ENCODE measurements at regions not wholly inside any gene's neighbourhood (a gene's known extent, or its start where the extent isn't known, plus 50 kb on each side); places are given as distances from the start of the nearest gene placed in this dataset.

DNA sequence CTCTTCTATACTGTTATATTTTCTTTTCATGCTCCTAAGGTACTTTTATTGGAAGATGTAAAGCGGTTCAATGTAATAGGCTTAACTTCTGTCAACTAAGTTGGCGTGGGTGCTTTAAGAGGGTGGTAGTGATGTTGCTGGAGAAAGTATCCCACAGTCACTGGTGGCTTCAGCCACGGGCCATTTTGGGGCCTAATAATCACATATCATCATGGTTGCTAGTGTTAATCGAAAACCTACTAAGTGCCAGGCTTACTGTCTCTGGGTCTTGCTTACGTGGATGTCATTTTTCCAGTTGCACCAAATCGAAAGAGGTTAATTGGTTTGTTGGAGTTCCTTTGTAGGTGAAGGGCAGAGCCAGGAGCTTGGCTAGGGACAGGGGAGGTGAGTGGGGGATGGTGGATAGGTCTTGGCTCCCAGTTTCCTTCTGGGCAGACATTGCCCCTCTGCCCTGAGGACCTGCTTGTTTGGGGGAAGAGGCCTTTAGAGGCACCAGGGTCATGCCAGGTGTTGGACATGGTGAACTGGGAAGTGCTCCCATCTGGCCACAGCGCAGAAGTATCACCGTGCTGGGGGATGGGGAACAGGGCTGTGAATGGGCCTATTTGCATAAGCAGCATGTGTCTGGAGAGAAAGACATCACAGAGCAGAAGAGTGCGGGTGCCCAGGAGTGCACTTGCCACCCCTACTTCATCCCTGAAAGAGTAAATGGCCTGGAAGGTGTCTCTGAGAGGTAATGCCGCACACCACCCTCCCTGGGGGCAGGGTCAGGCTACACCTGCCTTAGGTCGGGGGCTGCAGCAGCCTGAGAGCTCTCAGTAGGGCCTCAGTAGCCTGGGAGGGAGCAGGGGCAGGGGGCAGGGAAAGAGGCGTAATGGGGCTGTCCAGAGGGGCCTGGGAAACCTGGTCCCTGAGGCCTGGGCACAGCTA, 62.4 kb upstream of the POLG start:
- Histone ChIP-seq H3K4me3 (ENCODE audit: low read depth in 2 of 2, low read length in 2 of 2) (no peak overlapping the region), H3K4me1 (ENCODE audit: control insufficient read depth, insufficient read depth, low read length) (peaks cover 3% of the 10 kb centered on the region; the same call in 1 of the 2 replicates), H3K36me3 (ENCODE audit: control insufficient read depth, insufficient read depth, low read length) (no peaks in the 10 kb centered on the region), H3K27me3 (ENCODE audit: control insufficient read depth, insufficient read depth, low read length) (no peaks in the 10 kb centered on the region), H3K27ac (ENCODE audit: low read length) (no peak overlapping the region), H3K9me3 (ENCODE audit: control insufficient read depth, insufficient read depth, low read depth, low read length) (no peaks in the 10 kb centered on the region)
- no TSS peak for BruUV-seq (replicated peaks)
- intact Hi-C loops (cut with micrococcal nuclease; ENCODE audit: unreplicated experiment) (no loop called here), in situ Hi-C loops (cut with HindIII; ENCODE audit: low pct_unique_long_range_greater_than_20kb, low sequenced_read_pairs) (no loop called here)
- POLR2A ChIA-PET = no interaction called here
- CTCF ChIA-PET = no interaction called here
- DNase-seq (ENCODE audit: low read depth, low spot score) = no peak
- no peak for TF ChIP-seq POLR2AphosphoS5 (IDR thresholded peaks at IDR 0.05; ENCODE audit: low read depth, low read length)
- TF ChIP-seq CTCF (IDR thresholded peaks at IDR 0.05) = no peak
- no peak for TF ChIP-seq TCF7L2 (IDR thresholded peaks at IDR 0.05; ENCODE audit: low read depth, low read length)
- TF ChIP-seq, protein P1, sequence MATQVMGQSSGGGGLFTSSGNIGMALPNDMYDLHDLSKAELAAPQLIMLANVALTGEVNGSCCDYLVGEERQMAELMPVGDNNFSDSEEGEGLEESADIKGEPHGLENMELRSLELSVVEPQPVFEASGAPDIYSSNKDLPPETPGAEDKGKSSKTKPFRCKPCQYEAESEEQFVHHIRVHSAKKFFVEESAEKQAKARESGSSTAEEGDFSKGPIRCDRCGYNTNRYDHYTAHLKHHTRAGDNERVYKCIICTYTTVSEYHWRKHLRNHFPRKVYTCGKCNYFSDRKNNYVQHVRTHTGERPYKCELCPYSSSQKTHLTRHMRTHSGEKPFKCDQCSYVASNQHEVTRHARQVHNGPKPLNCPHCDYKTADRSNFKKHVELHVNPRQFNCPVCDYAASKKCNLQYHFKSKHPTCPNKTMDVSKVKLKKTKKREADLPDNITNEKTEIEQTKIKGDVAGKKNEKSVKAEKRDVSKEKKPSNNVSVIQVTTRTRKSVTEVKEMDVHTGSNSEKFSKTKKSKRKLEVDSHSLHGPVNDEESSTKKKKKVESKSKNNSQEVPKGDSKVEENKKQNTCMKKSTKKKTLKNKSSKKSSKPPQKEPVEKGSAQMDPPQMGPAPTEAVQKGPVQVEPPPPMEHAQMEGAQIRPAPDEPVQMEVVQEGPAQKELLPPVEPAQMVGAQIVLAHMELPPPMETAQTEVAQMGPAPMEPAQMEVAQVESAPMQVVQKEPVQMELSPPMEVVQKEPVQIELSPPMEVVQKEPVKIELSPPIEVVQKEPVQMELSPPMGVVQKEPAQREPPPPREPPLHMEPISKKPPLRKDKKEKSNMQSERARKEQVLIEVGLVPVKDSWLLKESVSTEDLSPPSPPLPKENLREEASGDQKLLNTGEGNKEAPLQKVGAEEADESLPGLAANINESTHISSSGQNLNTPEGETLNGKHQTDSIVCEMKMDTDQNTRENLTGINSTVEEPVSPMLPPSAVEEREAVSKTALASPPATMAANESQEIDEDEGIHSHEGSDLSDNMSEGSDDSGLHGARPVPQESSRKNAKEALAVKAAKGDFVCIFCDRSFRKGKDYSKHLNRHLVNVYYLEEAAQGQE (IDR thresholded peaks at IDR 0.05; ENCODE audit: insufficient read depth in 1 of 2, low read depth in 2 of 2, low read length in 1 of 2) = no peak
- TF ChIP-seq SIN3A (IDR thresholded peaks at IDR 0.05; ENCODE audit: borderline replicate concordance, insufficient read depth, low read depth, low read length) = no peak
- ATAC-seq = no peak

DNA sequence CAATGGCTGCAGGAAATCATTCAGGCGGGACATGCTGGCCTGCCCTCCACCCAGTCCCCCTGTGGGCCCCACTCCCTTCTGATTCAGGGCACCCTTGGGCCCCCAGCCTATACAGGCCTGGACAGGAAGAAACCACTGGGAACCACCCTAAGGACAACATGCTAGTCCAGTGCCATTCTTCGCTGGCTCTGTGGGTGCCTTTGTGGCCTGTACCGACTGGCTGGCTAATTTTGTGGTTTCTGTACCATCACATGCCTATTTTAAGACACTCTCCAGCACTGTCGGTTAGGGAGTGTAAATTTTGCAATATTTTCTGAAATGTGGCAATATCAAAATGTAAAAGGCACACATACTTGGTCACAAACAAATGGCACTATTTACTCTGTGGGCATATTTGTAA, 61.4 kb upstream of the POLG start:
- ATAC-seq (no peak), DNase-seq (ENCODE audit: low read depth, low spot score) (no peak)
- intact Hi-C loops (cut with micrococcal nuclease; ENCODE audit: unreplicated experiment) = no loop called here
- Histone ChIP-seq H3K4me3 (ENCODE audit: low read depth in 2 of 2, low read length in 2 of 2) (no peak overlapping the region), H3K4me1 (ENCODE audit: control insufficient read depth, insufficient read depth, low read length) (no peaks in the 10 kb centered on the region), H3K36me3 (ENCODE audit: control insufficient read depth, insufficient read depth, low read length) (no peaks in the 10 kb centered on the region), H3K27ac (ENCODE audit: low read length) (no peak overlapping the region), H3K27me3 (ENCODE audit: control insufficient read depth, insufficient read depth, low read length) (no peaks in the 10 kb centered on the region), H3K9me3 (ENCODE audit: control insufficient read depth, insufficient read depth, low read depth, low read length) (no peaks in the 10 kb centered on the region)
- no TSS peak for BruUV-seq (replicated peaks)
- TF ChIP-seq POLR2AphosphoS5 (IDR thresholded peaks at IDR 0.05; ENCODE audit: low read depth, low read length) (no peak), SIN3A (IDR thresholded peaks at IDR 0.05; ENCODE audit: borderline replicate concordance, insufficient read depth, low read depth, low read length) (no peak), CTCF (IDR thresholded peaks at IDR 0.05) (no peak), TCF7L2 (IDR thresholded peaks at IDR 0.05; ENCODE audit: low read depth, low read length) (no peak)
- TF ChIP-seq, protein P1 (IDR thresholded peaks at IDR 0.05; ENCODE audit: insufficient read depth in 1 of 2, low read depth in 2 of 2, low read length in 1 of 2) = no peak
- ChIA-PET POLR2A (no interaction called here), CTCF (no interaction called here)
- in situ Hi-C loops (cut with HindIII; ENCODE audit: low pct_unique_long_range_greater_than_20kb, low sequenced_read_pairs) = no loop called here

Measured in Panc1 (cell line).